ENCODE measurements at regions not wholly inside any gene's neighbourhood (a gene's known extent, or its start where the extent isn't known, plus 50 kb on each side); places are given as distances from the start of the nearest gene placed in this dataset.
"Not testable (repeated sequence)": the region's sequence is repeated elsewhere in the genome, so short reads cannot be mapped to it uniquely, and the experiment has no call there.

- not testable (repeated sequence) for TF ChIP-seq ZNF274 (IDR thresholded peaks at IDR 0.05; ENCODE audit: low read depth, low read length); YY1 (IDR thresholded peaks at IDR 0.05; ENCODE audit: insufficient read depth, insufficient read length); SUZ12 (IDR thresholded peaks at IDR 0.05; ENCODE audit: extremely low read depth, insufficient read depth, insufficient read length)
These were observed 590.1 kb downstream of the TMEM121 start for GRCh38 chr14:106116339-106116930.

Data from NT2/D1 (cell line).